GM23248 (cell line): ENCODE measurements at regions not wholly inside any gene's neighbourhood (a gene's known extent, or its start where the extent isn't known, plus 50 kb on each side); places are given as distances from the start of the nearest gene placed in this dataset.

Experiments used
- DNase-seq: peaks from one replicate; pipeline ENCODE4 v3.0.0-alpha.2; 2015
- H2AFZ ChIP-seq: fragments of 200-600 bp; sonication (generic); 2 replicates; pipeline ENCODE4 v1.6.1; 2016; ENCODE audit warnings: antibody characterized with exemption
- H3F3A ChIP-seq: fragments of 200-600 bp; sonication (generic); 2 replicates; pipeline ENCODE4 v1.6.1; 2016; ENCODE audit warnings: mild to moderate bottlenecking, antibody characterized with exemption, mixed run types; ENCODE audit not compliant: insufficient read depth
- H3K27ac ChIP-seq: fragments of 200-600 bp; sonication (generic); 2 replicates; pipeline ENCODE4 v1.5.1; 2016; ENCODE audit warnings: mild to moderate bottlenecking
- H3K27me3 ChIP-seq: fragments of 200-600 bp; sonication (generic); replicated peaks from 2 replicates; pipeline ENCODE4 v1.6.1; 2016; ENCODE audit warnings: mild to moderate bottlenecking; ENCODE audit not compliant: insufficient read depth
- H3K36me3 ChIP-seq: fragments of 200-600 bp; sonication (generic); 2 replicates; pipeline ENCODE4 v1.6.1; 2016; ENCODE audit warnings: low read depth, mild to moderate bottlenecking
- H3K4me1 ChIP-seq: fragments of 200-600 bp; sonication (generic); 2 replicates; pipeline ENCODE4 v1.6.1; 2016; ENCODE audit warnings: mild to moderate bottlenecking; ENCODE audit not compliant: insufficient read depth
- H3K4me2 ChIP-seq: fragments of 200-600 bp; sonication (generic); one replicate; pipeline ENCODE4 v1.6.1; 2016; ENCODE audit warnings: mild to moderate bottlenecking; ENCODE audit not compliant: unreplicated experiment
- H3K4me3 ChIP-seq: fragments of 200-600 bp; sonication (generic); 2 replicates; pipeline ENCODE4 v1.5.1; 2016; ENCODE audit warnings: mild to moderate bottlenecking
- H3K79me2 ChIP-seq: fragments of 200-600 bp; sonication (generic); 2 replicates; pipeline ENCODE4 v1.6.1; 2016; ENCODE audit warnings: mild to moderate bottlenecking; ENCODE audit not compliant: insufficient read depth
- H3K9ac ChIP-seq: fragments of 200-600 bp; sonication (generic); 2 replicates; pipeline ENCODE4 v1.6.1; 2016; ENCODE audit warnings: mild to moderate bottlenecking
- H3K9me2 ChIP-seq: fragments of 200-600 bp; sonication (generic); 2 replicates; pipeline ENCODE4 v1.6.1; 2016; ENCODE audit warnings: mixed run types, mild to moderate bottlenecking, moderate library complexity; ENCODE audit not compliant: insufficient read depth
- H3K9me3 ChIP-seq: fragments of 200-600 bp; sonication (generic); one replicate; pipeline ENCODE4 v1.6.1; 2017; ENCODE audit warnings: low read depth
- H4K20me1 ChIP-seq: fragments of 200-600 bp; sonication (generic); 2 replicates; pipeline ENCODE4 v1.6.0; 2016; ENCODE audit not compliant: insufficient read depth
- EZH2 ChIP-seq: fragments of 200-600 bp; sonication (generic); IDR thresholded peaks from 2 replicates; pipeline ENCODE4 v1.6.1; 2018; ENCODE audit warnings: antibody characterized with exemption, mild to moderate bottlenecking; ENCODE audit not compliant: insufficient read depth, poor library complexity, severe bottlenecking
- EZH2phosphoT487 ChIP-seq: fragments of 200-600 bp; sonication (generic); IDR thresholded peaks from 2 replicates; pipeline ENCODE4 v1.6.1; 2018; ENCODE audit warnings: antibody characterized with exemption, moderate library complexity, mild to moderate bottlenecking, low read depth; ENCODE audit not compliant: insufficient read depth
- WGBS, 2 experiments: methylation state at CpG; one replicate each; pipeline ENCODE4 v1.1.6; 2015 to 2017; ENCODE audit warnings: low lambda C conversion rate in 2 of 2, low coverage in 1 of 2; ENCODE audit errors: missing lambda C conversion rate in 2 of 2; 5-methylcytosine and 5-hydroxymethylcytosine counted together
- in situ Hi-C: fragments of 300-500 bp; cut with MboI; formaldehyde crosslinking; loops from 2 replicates; pipeline ENCODE4 v1.15.0; 2020

GRCh38 chr6:3906846-3907151, 57.6 kb downstream of the FAM50B start:
- H3K9ac ChIP-seq: no peak overlapping the region
- H3F3A ChIP-seq: peaks cover 16% of the 10 kb centered on the region
- H3K27me3 ChIP-seq: no peaks in the 10 kb centered on the region
- H3K4me3 ChIP-seq: no peak overlapping the region
- H3K9me3 ChIP-seq: no peaks in the 10 kb centered on the region
- H3K9me2 ChIP-seq: no peaks in the 10 kb centered on the region
- no peak overlapping the region for H3K27ac ChIP-seq
- in situ Hi-C loops: no loop called here
- WGBS, 2 experiments: 85 to 86% methylated on average over 2 of the region's 2 CpGs
- H2AFZ ChIP-seq: no peak overlapping the region
- peaks cover 20% of the 10 kb centered on the region for H3K4me1 ChIP-seq
- no peaks in the 10 kb centered on the region for H3K36me3 ChIP-seq
- TF ChIP-seq EZH2phosphoT487 (no peak), EZH2 (no peak)
- no peak overlapping the region for H3K4me2 ChIP-seq
- DNase-seq: no peak
- H4K20me1 ChIP-seq: no peaks in the 10 kb centered on the region
- no peaks in the 10 kb centered on the region for H3K79me2 ChIP-seq

DNA sequence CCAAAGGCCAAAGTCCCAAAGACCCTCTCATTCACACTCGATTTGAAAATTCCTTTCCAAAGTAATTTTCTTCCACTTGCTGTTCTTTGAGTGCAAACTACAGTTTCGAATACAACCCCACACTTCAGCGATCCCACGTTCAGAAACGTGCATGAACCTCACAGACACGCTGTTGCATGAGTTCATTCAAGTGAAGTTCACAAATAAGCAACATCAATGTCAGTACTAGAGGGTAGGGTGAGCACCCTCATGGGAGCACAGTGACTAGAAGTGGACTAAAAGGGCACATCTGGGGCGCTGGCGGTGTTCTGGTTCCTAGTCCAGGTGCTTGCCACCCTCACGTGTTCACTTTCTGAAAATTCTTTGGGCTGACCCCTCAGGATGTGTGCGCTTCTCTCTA, 59.0 kb downstream of the FAM50B start:
- no peak for DNase-seq
- H3K79me2 ChIP-seq: no peaks in the 10 kb centered on the region

GRCh38 chr6:3908961-3909360, 59.8 kb downstream of the FAM50B start:
- H3K27me3 ChIP-seq: no peaks in the 10 kb centered on the region
- H3K4me1 ChIP-seq: peaks cover 40% of the 10 kb centered on the region
- DNase-seq: no peak
- no peak overlapping the region for H3K4me2 ChIP-seq
- H3K79me2 ChIP-seq: no peaks in the 10 kb centered on the region
- H3K9me2 ChIP-seq: no peaks in the 10 kb centered on the region
- H4K20me1 ChIP-seq: no peaks in the 10 kb centered on the region
- no peak overlapping the region for H2AFZ ChIP-seq
- no peaks in the 10 kb centered on the region for H3K9me3 ChIP-seq
- WGBS, 2 experiments: 98 to 99% methylated on average over 6 of the region's 6 CpGs
- no peak overlapping the region for H3K9ac ChIP-seq
- H3K4me3 ChIP-seq: no peak overlapping the region
- in situ Hi-C loops: no loop called here
- H3F3A ChIP-seq: peaks cover 34% of the 10 kb centered on the region
- no peaks in the 10 kb centered on the region for H3K36me3 ChIP-seq
- TF ChIP-seq EZH2phosphoT487 (no peak), EZH2 (no peak)
- H3K27ac ChIP-seq: no peak overlapping the region

More for the DNA sequence above, 59.0 kb downstream of the FAM50B start:
- Histone ChIP-seq H3K9ac (no peak overlapping the region), H3K27me3 (no peaks in the 10 kb centered on the region), H4K20me1 (no peaks in the 10 kb centered on the region), H3K9me3 (no peaks in the 10 kb centered on the region), H3K4me1 (peaks cover 32% of the 10 kb centered on the region), H2AFZ (no peak overlapping the region), H3K9me2 (no peaks in the 10 kb centered on the region), H3K4me2 (no peak overlapping the region), H3K27ac (no peak overlapping the region), H3K36me3 (no peaks in the 10 kb centered on the region), H3K4me3 (no peak overlapping the region), H3F3A (peaks cover 28% of the 10 kb centered on the region)
- in situ Hi-C loops: no loop called here
- no peak for TF ChIP-seq EZH2
- no peak for TF ChIP-seq EZH2phosphoT487
- WGBS, 2 experiments: 95 to 97% methylated on average over 10 of the region's 10 CpGs

- Histone ChIP-seq H3K9ac (no peak overlapping the region), H3K36me3 (no peaks in the 10 kb centered on the region), H3K9me3 (no peaks in the 10 kb centered on the region), H4K20me1 (no peaks in the 10 kb centered on the region), H2AFZ (no peak overlapping the region), H3K4me1 (peaks cover 43% of the 10 kb centered on the region), H3K4me2 (peak overlapping the region; percentile 62), H3K27me3 (no peaks in the 10 kb centered on the region), H3K4me3 (no peak overlapping the region), H3F3A (peaks cover 38% of the 10 kb centered on the region), H3K9me2 (no peaks in the 10 kb centered on the region), H3K27ac (no peak overlapping the region), H3K79me2 (no peaks in the 10 kb centered on the region)
- no peak for DNase-seq
- WGBS, 2 experiments: 96 to 98% methylated on average over 7 of the region's 7 CpGs
- TF ChIP-seq EZH2phosphoT487 (no peak), EZH2 (no peak)
- in situ Hi-C loops: no loop called here
Observed at GRCh38 chr6:3910106-3910663, 61.0 kb downstream of the FAM50B start.

DNA sequence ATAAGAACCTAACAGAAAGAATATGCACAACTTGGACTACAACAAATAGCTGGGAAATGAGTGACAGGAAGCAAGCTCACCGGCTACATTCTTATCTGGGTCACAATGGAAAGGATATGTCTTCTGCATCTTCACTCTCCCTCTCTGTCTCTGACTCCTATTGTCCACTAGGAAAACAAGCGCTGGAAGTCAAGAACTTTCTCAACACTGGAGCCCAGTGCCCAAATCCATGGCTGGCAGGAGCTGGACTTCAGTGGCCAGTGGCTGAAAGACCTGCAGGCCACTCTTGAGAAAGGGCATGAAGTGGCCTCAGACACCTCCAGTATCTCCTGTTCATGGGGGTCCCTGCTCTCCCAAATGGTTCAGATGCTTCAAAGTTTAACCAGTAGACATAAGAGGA, 62.0 kb downstream of the FAM50B start:
- Histone ChIP-seq H3K4me1 (peaks cover 43% of the 10 kb centered on the region), H3K9me3 (no peaks in the 10 kb centered on the region), H3K27ac (peak overlapping the region; percentile 83), H3K9me2 (no peaks in the 10 kb centered on the region), H3K27me3 (no peaks in the 10 kb centered on the region), H4K20me1 (no peaks in the 10 kb centered on the region), H3K4me2 (peak overlapping the region; percentile 62), H3K9ac (no peak overlapping the region), H2AFZ (0 out of 2 replicates have a peak overlapping the region, but pooled peaks have one; percentile 2), H3K4me3 (no peak overlapping the region), H3F3A (peaks cover 38% of the 10 kb centered on the region), H3K79me2 (no peaks in the 10 kb centered on the region), H3K36me3 (no peaks in the 10 kb centered on the region)
- 78 to 80% methylated on average over 2 of the region's 2 CpGs for WGBS, 2 experiments
- TF ChIP-seq EZH2phosphoT487: no peak
- no peak for TF ChIP-seq EZH2
- DNase-seq: peak; percentile 34
- in situ Hi-C loops: no loop called here
